WERI-Rb-1 (cell line): ENCODE measurements at regions not wholly inside any gene's neighbourhood (a gene's known extent, or its start where the extent isn't known, plus 50 kb on each side); places are given as distances from the start of the nearest gene placed in this dataset.

Source experiments
- DNase-seq: peaks from one replicate; pipeline ENCODE4 v3.0.0-alpha.2; 2020
- H3K27ac ChIP-seq: fragments of 250-450 bp; sonication (Bioruptor Pico); 2 replicates; pipeline ENCODE4 v1.5.1; 2020; ENCODE audit warnings: mild to moderate bottlenecking, moderate library complexity
- H3K27me3 ChIP-seq: fragments of 250-450 bp; sonication (Bioruptor Pico); 2 replicates; pipeline ENCODE4 v1.5.1; 2021; ENCODE audit warnings: mild to moderate bottlenecking, low read depth, moderate library complexity; ENCODE audit not compliant: insufficient read depth, severe bottlenecking
- H3K36me3 ChIP-seq: fragments of 250-450 bp; sonication (Bioruptor Pico); 2 replicates; pipeline ENCODE4 v1.5.1; 2020; ENCODE audit warnings: mild to moderate bottlenecking, moderate library complexity
- H3K4me3 ChIP-seq: 2 replicates; pipeline ENCODE4 v1.5.1; 2011; ENCODE audit warnings: low read depth, mild to moderate bottlenecking, control low read depth, low read length
- H3K9me3 ChIP-seq: fragments of 250-450 bp; sonication (Bioruptor Pico); 2 replicates; pipeline ENCODE4 v1.5.1; 2021; ENCODE audit warnings: mild to moderate bottlenecking, moderate library complexity; ENCODE audit not compliant: severe bottlenecking
- TF ChIP-seq, protein P1 (sequence below): IDR thresholded peaks from 2 replicates; pipeline ENCODE4 v1.5.1; 2011; ENCODE audit warnings: low read depth, mild to moderate bottlenecking, control low read depth, inconsistent platforms, low read length

DNA sequence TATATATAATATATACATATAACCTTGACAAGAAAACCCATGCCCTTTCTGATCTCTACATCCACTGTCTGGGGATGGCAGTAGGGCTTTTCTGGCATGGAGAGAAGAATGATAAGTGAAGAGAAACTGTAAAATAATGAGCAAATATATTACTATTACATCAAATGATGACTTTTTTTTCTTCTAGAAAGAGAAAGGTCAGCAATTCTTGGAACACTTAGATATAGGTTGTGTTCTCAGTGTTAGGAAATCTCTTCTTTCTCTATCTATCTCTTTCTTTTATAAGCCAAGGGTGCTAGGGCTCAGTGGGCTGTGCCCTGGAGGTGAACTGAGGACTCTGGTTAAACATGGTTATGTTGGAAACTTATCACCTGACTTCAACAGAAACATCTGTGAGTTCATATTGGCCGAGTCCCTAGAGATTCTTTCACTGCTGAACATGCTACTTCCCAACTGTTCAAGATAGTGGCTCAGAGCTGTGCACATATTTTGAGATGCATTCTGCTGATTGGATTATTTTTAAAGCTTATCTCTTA, 265.1 kb downstream of the GBA3 start:
- Histone ChIP-seq H3K27ac (no peak overlapping the region), H3K27me3 (no peaks in the 10 kb centered on the region), H3K36me3 (no peaks in the 10 kb centered on the region), H3K4me3 (no peak overlapping the region), H3K9me3 (no peaks in the 10 kb centered on the region)
- DNase-seq: no peak
- TF ChIP-seq, protein P1, sequence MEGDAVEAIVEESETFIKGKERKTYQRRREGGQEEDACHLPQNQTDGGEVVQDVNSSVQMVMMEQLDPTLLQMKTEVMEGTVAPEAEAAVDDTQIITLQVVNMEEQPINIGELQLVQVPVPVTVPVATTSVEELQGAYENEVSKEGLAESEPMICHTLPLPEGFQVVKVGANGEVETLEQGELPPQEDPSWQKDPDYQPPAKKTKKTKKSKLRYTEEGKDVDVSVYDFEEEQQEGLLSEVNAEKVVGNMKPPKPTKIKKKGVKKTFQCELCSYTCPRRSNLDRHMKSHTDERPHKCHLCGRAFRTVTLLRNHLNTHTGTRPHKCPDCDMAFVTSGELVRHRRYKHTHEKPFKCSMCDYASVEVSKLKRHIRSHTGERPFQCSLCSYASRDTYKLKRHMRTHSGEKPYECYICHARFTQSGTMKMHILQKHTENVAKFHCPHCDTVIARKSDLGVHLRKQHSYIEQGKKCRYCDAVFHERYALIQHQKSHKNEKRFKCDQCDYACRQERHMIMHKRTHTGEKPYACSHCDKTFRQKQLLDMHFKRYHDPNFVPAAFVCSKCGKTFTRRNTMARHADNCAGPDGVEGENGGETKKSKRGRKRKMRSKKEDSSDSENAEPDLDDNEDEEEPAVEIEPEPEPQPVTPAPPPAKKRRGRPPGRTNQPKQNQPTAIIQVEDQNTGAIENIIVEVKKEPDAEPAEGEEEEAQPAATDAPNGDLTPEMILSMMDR: no peak

DNA sequence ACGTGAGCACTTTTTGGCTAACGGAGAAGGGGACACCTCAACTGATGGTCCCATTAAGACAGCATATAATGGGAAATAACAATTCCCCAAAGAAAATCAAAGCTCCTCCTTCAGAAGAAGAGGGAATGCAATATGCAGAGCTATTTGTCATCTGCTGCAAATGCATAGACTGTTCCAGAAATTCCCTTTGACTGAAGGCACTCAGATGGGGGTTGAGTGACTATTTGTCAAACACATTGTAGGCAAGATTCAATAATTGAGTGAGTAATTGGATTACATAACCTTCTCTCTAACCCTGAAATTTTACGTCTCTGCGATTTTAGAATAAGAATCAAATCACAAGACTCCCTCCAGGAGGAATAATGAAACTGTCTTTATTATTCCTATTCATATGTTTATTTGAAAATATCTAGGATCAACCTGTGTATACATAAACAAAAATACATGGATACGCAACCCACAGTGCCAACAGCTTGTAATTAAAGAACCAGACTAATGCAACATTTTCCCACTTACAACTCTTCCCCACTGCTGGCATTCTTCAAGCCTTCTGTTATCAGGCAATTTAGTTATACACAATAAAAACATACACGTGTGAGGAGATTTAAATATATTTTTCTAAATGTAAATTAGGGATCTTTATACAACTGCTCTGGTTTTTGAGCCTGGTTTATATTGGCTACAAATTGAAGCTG, 256.6 kb downstream of the GBA3 start:
- Histone ChIP-seq H3K27me3 (no peaks in the 10 kb centered on the region), H3K27ac (no peak overlapping the region), H3K36me3 (no peaks in the 10 kb centered on the region), H3K4me3 (no peak overlapping the region), H3K9me3 (no peaks in the 10 kb centered on the region)
- TF ChIP-seq, protein P1: no peak
- no peak for DNase-seq

DNA sequence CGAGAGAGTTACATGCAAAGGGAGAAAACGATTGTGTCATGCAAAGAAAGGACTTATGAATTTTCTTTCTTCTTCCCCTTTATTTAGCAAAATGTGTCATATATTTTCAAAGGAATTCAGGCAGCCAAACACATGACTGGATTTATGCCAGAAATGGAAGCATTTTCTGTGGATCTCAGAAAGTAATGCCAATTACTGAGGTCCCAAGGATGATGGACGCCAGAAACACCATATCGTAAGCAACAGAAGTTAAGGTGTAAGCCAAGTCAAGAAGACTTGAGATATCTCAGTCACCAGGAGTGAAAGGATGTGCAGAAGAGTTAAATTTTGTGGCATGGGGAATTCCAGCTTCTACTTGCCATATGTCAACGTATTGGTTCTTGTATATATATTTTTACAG, 255.1 kb downstream of the GBA3 start:
- DNase-seq: no peak
- H3K4me3 ChIP-seq: no peak overlapping the region
- H3K9me3 ChIP-seq: no peaks in the 10 kb centered on the region
- H3K36me3 ChIP-seq: no peaks in the 10 kb centered on the region
- no peaks in the 10 kb centered on the region for H3K27me3 ChIP-seq
- no peak overlapping the region for H3K27ac ChIP-seq
- TF ChIP-seq, protein P1: no peak

- no peak for DNase-seq
- no peak overlapping the region for H3K4me3 ChIP-seq
- H3K36me3 ChIP-seq: no peaks in the 10 kb centered on the region
- TF ChIP-seq, protein P1: no peak
- H3K27ac ChIP-seq: no peak overlapping the region
- no peaks in the 10 kb centered on the region for H3K9me3 ChIP-seq
- no peaks in the 10 kb centered on the region for H3K27me3 ChIP-seq
Observed at GRCh38 chr4:22942920-22943559, 250.3 kb downstream of the GBA3 start.

GRCh38 chr4:22941688-22942375, 249.1 kb downstream of the GBA3 start:
- TF ChIP-seq, protein P1: no peak
- Histone ChIP-seq H3K27ac (no peak overlapping the region), H3K27me3 (no peaks in the 10 kb centered on the region), H3K36me3 (no peaks in the 10 kb centered on the region), H3K9me3 (no peaks in the 10 kb centered on the region), H3K4me3 (no peak overlapping the region)
- peak; percentile 13 for DNase-seq
